Upper lobe of right lung (tissue), 1 donor: ENCODE measurements at regions not wholly inside any gene's neighbourhood (a gene's known extent, or its start where the extent isn't known, plus 50 kb on each side); places are given as distances from the start of the nearest gene placed in this dataset.

ENCODE experiments used
- ATAC-seq: fragments of 200-7000 bp; cut with Tn5 transposase; one replicate; pipeline ENCODE4 v1.9.1; 2020; ENCODE audit warnings: mild to moderate bottlenecking, moderate library complexity
- DNase-seq: peaks from one replicate; pipeline ENCODE4 v3.0.0-alpha.2; 2020
- H3K27ac ChIP-seq: fragments of 200-600 bp; one replicate; pipeline ENCODE4 v1.8.0; 2022
- H3K27me3 ChIP-seq: fragments of 200-600 bp; one replicate; pipeline ENCODE4 v1.8.0; 2022; ENCODE audit warnings: mild to moderate bottlenecking
- H3K36me3 ChIP-seq: fragments of 200-600 bp; one replicate; pipeline ENCODE4 v1.8.0; 2022
- H3K4me1 ChIP-seq: fragments of 200-600 bp; one replicate; pipeline ENCODE4 v1.8.0; 2022
- H3K4me3 ChIP-seq: fragments of 200-600 bp; one replicate; pipeline ENCODE4 v1.8.0; 2022; ENCODE audit warnings: mild to moderate bottlenecking
- H3K9me3 ChIP-seq: fragments of 200-600 bp; one replicate; pipeline ENCODE4 v1.8.0; 2022
- CTCF ChIP-seq: fragments of 200-600 bp; IDR thresholded peaks from one replicate; pipeline ENCODE4 v1.8.0; 2022; ENCODE audit warnings: antibody characterized with exemption
- intact Hi-C: fragments of 100-400 bp; cut with DNase I; formaldehyde crosslinking; loops from one replicate; pipeline ENCODE4 v1.11.0; 2022
- donor health status: DM: no; HTN: yes; CAD: no; lungs with severe emphysema.

- no peaks in the 10 kb centered on the region for H3K27me3 ChIP-seq
- intact Hi-C loops, result no loop called here
- no peak for TF ChIP-seq CTCF
- ATAC-seq (peak; percentile 21), DNase-seq (no peak)
- no peak overlapping the region for H3K4me3 ChIP-seq
- H3K36me3 ChIP-seq, result no peaks in the 10 kb centered on the region
- H3K27ac ChIP-seq, result no peak overlapping the region
- no peaks in the 10 kb centered on the region for H3K4me1 ChIP-seq
- no peaks in the 10 kb centered on the region for H3K9me3 ChIP-seq
Observed at GRCh38 chr2:59658906-59659635, 894.4 kb downstream of the BCL11A start.

- intact Hi-C loops, result no loop called here
- peak; percentile 89 for ATAC-seq
- TF ChIP-seq CTCF, result no peak
- no peaks in the 10 kb centered on the region for H3K4me1 ChIP-seq
- peak; percentile 67 for DNase-seq
- H3K36me3 ChIP-seq, result no peaks in the 10 kb centered on the region
- no peak overlapping the region for H3K4me3 ChIP-seq
- H3K27me3 ChIP-seq, result no peaks in the 10 kb centered on the region
- no peaks in the 10 kb centered on the region for H3K9me3 ChIP-seq
- no peak overlapping the region for H3K27ac ChIP-seq
Observed at GRCh38 chr2:59655809-59656208, 897.6 kb downstream of the BCL11A start.

- no peak overlapping the region for H3K4me3 ChIP-seq
- no peak for TF ChIP-seq CTCF
- H3K27me3 ChIP-seq, result no peaks in the 10 kb centered on the region
- H3K27ac ChIP-seq, result no peak overlapping the region
- intact Hi-C loops, result no loop called here
- no peak for DNase-seq
- H3K36me3 ChIP-seq, result no peaks in the 10 kb centered on the region
- H3K9me3 ChIP-seq, result no peaks in the 10 kb centered on the region
- ATAC-seq, result peak; percentile 48
- H3K4me1 ChIP-seq, result no peaks in the 10 kb centered on the region
Observed at GRCh38 chr2:59654710-59655109, 898.7 kb downstream of the BCL11A start.

- ATAC-seq, result no peak
- TF ChIP-seq CTCF, result no peak
- DNase-seq, result no peak
- intact Hi-C loops, result no loop called here
- Histone ChIP-seq H3K27ac (no peak overlapping the region), H3K4me3 (no peak overlapping the region), H3K4me1 (no peaks in the 10 kb centered on the region), H3K27me3 (no peaks in the 10 kb centered on the region), H3K36me3 (no peaks in the 10 kb centered on the region), H3K9me3 (no peaks in the 10 kb centered on the region)
Observed at GRCh38 chr2:59653164-59653563, 900.3 kb downstream of the BCL11A start.

- Histone ChIP-seq H3K4me3 (no peak overlapping the region), H3K9me3 (no peaks in the 10 kb centered on the region), H3K4me1 (no peaks in the 10 kb centered on the region), H3K36me3 (no peaks in the 10 kb centered on the region), H3K27ac (no peak overlapping the region), H3K27me3 (no peaks in the 10 kb centered on the region)
- no peak for TF ChIP-seq CTCF
- intact Hi-C loops, result no loop called here
- no peak for DNase-seq
- no peak for ATAC-seq
Observed at GRCh38 chr2:59630789-59631188, 922.7 kb downstream of the BCL11A start.

- no peak for ATAC-seq
Observed at GRCh38 chr2:59627599-59627998, 925.9 kb downstream of the BCL11A start.

More at GRCh38 chr2:59627599-59627998, 925.9 kb downstream of the BCL11A start:
- Histone ChIP-seq H3K27ac (no peak overlapping the region), H3K4me3 (no peak overlapping the region), H3K4me1 (no peaks in the 10 kb centered on the region), H3K27me3 (no peaks in the 10 kb centered on the region), H3K36me3 (no peaks in the 10 kb centered on the region), H3K9me3 (no peaks in the 10 kb centered on the region)
- DNase-seq, result no peak
- intact Hi-C loops, result no loop called here
- no peak for TF ChIP-seq CTCF
